SKM-1 (cell line): ENCODE measurements at regions not wholly inside any gene's neighbourhood (a gene's known extent, or its start where the extent isn't known, plus 50 kb on each side); places are given as distances from the start of the nearest gene placed in this dataset.
"Not testable (repeated sequence)": the region's sequence is repeated elsewhere in the genome, so short reads cannot be mapped to it uniquely, and the experiment has no call there.

Experiments
- DNase-seq: peaks from one replicate; lab custom pipeline; 2025; ENCODE audit not compliant: unreplicated experiment; lab: John Stamatoyannopoulos, UW

GRCh38 chr2:13968811-13969210, 663.7 kb upstream of the LRATD1 start:
- DNase-seq = no peak

GRCh38 chr2:13986119-13986720, 646.3 kb upstream of the LRATD1 start:
- no peak for DNase-seq

DNA sequence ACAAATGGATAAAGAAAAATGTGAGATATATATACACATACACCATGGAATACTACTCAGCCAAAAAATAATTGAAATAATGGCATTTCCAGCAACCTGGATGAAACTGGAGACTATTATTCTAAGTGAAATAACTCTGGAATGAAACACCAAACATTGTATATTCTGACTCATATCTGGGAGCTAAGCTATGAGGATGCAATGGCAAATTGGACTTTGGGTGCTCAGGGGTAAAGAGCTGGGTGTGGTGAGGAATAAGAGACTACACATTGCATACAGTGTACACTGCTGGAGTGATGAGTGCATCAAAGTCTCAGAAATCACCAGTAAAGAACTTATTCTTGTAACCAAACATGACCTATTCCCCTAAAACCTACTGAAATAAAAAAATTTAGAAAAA, 636.0 kb upstream of the LRATD1 start:
- DNase-seq = no peak

GRCh38 chr2:14011190-14011589, 621.3 kb upstream of the LRATD1 start:
- DNase-seq = no peak

- no peak for DNase-seq
Measured at GRCh38 chr2:14015113-14015630, 617.3 kb upstream of the LRATD1 start.

DNA sequence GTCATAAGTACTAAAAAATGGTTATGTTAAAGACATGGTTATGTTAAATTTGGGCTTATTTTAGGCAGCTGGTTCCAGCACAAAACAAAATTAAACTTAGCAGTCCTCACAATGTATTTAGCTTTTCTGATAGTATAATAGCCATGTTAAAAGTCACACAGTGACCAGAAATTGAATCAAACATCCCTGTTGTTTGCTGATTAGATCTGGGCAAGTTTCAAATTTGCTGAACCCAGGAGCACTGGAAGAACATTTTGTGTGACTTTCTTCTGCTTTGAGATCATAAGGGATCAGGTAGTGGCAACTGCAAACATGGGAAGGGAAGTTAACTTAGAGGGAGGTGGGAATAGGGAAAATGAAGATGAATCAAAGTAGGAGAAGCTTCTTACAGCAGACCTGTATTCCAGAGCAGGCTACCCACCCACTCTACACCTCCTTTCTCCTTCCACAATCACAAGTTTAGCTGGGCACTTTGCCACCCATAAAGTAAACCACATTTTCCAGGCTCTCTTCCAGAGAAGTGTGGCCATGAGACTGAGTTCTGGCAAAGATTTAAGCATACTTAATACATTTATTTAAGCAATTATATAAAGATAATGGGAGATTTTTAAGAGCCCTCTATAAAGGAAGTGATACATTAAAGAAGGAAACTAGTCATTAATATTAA, 616.1 kb upstream of the LRATD1 start:
- no peak for DNase-seq

DNA sequence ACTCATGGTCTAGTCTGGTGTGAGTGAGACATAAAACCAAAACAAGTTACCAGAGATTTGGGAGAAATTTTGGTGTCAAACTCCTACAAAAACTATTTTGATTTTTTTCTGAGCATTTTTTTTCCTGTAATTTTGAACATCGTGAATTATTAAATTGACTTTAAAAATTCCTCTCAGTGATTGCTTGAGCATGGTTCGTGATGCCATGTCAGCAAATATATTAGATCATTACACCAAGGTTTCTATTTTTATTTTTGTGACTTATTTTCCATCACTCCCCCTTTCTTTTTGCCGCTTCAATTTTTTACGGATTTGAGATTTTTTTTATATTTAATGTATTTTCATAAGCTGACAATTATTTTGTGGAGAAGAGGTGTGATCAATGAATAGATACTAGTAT, 613.9 kb upstream of the LRATD1 start:
- no peak for DNase-seq

- no peak for DNase-seq
Measured at GRCh38 chr2:14023558-14023957, 609.0 kb upstream of the LRATD1 start.

- DNase-seq = no peak
Measured at GRCh38 chr2:14039134-14039533, 593.4 kb upstream of the LRATD1 start.

DNA sequence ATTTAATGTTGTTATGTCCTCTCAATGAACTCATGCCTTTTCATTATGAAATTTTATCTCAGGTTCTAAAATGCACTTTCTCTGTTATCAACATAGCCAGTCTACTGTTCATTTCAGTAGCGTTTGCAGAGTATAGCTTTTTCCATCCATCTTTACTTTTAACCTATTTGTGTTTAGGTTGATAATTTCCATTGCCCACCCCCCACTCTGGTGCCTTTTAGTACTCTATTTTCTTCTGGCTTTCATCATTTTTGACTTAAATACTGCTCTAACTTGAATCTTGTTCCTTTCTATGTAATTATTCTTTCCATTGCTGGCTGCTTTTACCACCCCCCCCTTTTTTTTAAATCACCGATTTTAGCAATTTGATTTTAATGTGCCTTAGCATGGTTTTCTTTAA, 585.0 kb upstream of the LRATD1 start:
- DNase-seq = no peak

GRCh38 chr2:14051401-14051800, 581.1 kb upstream of the LRATD1 start:
- DNase-seq = no peak

DNA sequence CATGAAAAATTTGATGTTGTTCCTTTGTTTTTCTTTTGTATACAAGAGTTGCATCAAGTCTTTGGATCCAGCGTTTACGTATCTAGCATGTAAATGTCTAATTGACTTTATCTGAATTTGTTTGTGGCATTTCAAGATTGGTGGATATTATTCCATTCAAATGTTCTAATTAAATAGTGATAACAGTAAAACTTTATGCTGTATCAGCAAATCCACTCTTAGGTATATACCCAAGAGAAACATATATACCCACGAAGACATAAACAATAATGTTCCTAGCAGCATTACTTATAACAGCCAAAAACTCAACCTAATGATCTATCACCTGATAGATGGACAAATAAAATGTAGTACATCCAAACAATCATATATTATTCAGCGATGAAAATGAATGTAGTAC, 579.4 kb upstream of the LRATD1 start:
- no peak for DNase-seq

DNA sequence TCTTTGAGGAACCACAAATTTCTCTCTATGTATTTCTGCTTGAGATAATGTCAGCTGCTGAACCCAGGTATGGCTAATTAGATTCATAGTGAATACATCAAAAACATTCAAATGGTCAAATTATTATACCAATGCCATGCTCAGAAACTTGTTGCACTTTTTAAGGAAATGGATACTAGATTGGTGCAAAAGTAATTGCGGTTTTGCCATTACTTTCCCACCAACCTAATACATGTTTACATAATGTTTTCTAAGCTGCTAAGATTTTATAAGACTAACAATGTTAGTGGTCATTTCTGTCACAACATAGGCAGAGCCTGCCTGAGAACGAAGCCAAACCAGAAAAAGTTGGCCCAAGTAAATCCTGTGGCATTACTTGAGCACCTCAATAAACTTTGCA, 568.2 kb upstream of the LRATD1 start:
- no peak for DNase-seq

DNA sequence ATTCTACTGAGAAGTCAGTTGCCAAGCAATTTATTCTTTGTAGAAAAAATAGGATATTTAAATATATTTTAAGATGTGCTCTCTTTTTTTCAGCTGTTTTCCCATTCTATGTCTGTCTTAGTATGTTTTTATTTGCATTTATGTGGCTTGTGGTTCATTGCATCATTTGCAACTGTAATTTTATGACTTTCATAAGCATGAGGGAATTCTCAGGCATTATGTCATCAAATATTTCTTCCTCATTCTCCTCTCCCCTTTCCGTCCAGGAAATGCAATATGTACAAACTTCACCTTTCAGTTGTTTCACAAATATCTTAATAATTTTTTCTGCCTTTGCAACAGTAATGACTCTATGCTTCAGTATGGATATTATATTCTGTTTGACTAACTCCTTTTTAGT, 560.2 kb upstream of the LRATD1 start:
- peak; percentile 27 for DNase-seq

DNA sequence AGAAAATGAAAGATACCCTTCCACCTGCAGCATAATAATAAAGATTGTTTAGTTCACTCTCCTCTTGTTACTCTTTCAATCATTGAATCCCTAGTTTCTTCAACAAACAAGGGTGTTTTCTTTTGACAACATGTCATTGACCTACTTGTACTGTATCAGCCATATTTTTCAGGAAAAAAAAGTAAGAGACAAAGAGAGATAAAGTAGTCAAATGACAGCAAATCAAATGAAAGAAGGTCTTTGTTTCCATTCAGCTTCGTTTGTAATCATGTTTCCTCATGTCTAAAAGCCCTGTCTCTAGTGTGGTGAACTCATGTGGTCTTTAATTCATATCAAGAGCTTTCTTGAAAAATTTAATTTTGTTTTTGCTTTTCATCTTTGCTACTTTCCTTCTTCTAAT, 557.8 kb upstream of the LRATD1 start:
- DNase-seq = no peak

GRCh38 chr2:14079576-14079975, 552.9 kb upstream of the LRATD1 start:
- DNase-seq = no peak

- DNase-seq = no peak
Measured at GRCh38 chr2:14081521-14081920, 551.0 kb upstream of the LRATD1 start.

DNA sequence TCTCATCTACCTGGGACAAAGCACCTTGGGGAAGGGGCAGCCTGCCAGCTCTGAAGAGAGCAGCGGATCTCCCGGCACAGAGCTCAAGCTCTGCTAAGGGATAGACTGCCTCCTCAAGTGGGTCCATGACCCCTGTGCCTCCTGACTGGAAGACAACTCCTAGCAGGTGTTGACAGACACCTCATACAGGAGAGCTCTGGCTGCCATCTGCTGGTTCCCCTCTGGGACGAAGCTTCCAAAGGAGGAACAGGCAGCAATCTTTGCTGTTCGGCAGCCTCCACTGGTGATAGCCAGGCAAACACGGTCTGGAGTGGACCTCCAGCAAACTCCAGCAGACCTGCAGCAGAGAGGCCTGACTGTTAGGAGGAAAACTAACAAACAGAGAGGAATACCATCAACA, 549.9 kb upstream of the LRATD1 start:
- DNase-seq = no peak

- no peak for DNase-seq
Measured at GRCh38 chr2:14094592-14094991, 537.9 kb upstream of the LRATD1 start.

- DNase-seq = not testable (repeated sequence)
Measured at GRCh38 chr2:14099101-14099500, 533.4 kb upstream of the LRATD1 start.

DNA sequence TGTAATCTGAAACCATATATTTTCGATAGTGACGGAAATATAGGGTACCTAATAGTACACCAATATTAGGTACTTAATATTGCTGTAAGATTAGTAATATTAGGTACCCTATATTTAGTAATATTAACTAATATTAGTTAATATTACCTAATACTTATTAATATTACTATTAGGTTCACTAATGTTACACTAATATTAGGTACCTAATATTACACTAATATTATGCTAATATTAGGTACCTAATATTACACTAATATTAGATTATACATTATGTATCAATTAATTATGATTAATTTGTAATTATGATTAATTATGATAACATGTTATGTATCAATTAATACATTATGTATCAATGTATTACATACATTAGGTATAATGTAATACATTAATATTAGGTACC, 518.2 kb upstream of the LRATD1 start:
- no peak for DNase-seq

DNA sequence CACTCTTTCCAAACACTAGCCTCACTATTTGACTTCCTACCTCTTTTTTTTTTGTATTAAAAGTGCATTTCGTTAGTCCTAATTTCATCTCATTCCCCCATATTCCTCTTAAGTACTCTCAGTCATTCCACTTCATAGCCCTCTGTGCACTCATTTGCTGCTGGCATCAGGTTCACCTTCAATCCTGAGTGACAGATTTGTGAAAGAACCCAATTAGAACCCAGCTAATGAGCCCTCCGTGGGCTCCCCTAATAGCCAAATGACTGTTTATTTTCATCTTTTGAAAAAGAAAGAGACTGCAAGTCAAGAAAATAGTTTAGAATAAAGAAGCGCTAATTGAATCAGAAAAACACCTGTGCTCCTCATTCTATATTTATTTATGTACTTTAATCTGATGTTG, 512.1 kb upstream of the LRATD1 start:
- DNase-seq = no peak
